Common myeloid progenitor, CD34-positive (primary cell): ENCODE measurements at regions not wholly inside any gene's neighbourhood (a gene's known extent, or its start where the extent isn't known, plus 50 kb on each side); places are given as distances from the start of the nearest gene placed in this dataset.

Experiments used
- CTCF ChIA-PET: fragments of 350-600 bp; sonication (Branson Sonifier 250); formaldehyde crosslinking; loops from one replicate; lab custom pipeline; 2021; ENCODE audit warnings: antibody characterized with exemption; lab: Charles Lee
- POLR2A ChIA-PET: fragments of 350-600 bp; sonication (Branson Sonifier 250); formaldehyde crosslinking; loops from one replicate; lab custom pipeline; 2021; ENCODE audit warnings: antibody characterized with exemption; lab: Charles Lee
- DNase-seq, 3 donors: peaks; one replicate each; pipeline versions ENCODE4 v3.0.0 to v3.0.0-alpha.2; 2013
- H3K27ac ChIP-seq, 2 experiments: 1 replicate in 1 of 2; 2 replicates in 1 of 2; pipeline ENCODE4 v1.7.0; 2013; ENCODE audit warnings: inconsistent platforms in 2 of 2, low read length in 2 of 2, mild to moderate bottlenecking in 2 of 2, low read depth in 1 of 2, moderate library complexity in 1 of 2; ENCODE audit not compliant: severe bottlenecking in 2 of 2, insufficient read depth in 1 of 2, poor library complexity in 1 of 2
- H3K27me3 ChIP-seq, 5 experiments: replicated peaks in 2 of 5; 1 replicate in 3 of 5; 2 replicates in 2 of 5; pipeline versions ENCODE4 v1.6.1 to v1.7.0; 2013; ENCODE audit warnings: low read length in 4 of 5, mild to moderate bottlenecking in 2 of 5, moderate library complexity in 2 of 5, inconsistent platforms in 1 of 5; ENCODE audit not compliant: insufficient read depth in 5 of 5, control insufficient read depth in 4 of 5
- H3K36me3 ChIP-seq, 4 experiments: 1 replicate in 2 of 4; 2 replicates in 2 of 4; pipeline versions ENCODE4 v1.6.1 to v1.7.0; 2013; ENCODE audit warnings: low read length in 3 of 4, control low read depth in 1 of 4, mild to moderate bottlenecking in 1 of 4; ENCODE audit not compliant: control insufficient read depth in 4 of 4, insufficient read depth in 4 of 4
- H3K4me1 ChIP-seq, 4 experiments: 1 replicate in 3 of 4; 2 replicates in 1 of 4; pipeline versions ENCODE4 v1.6.1 to v1.7.1; 2013; ENCODE audit warnings: low read length in 3 of 4, mild to moderate bottlenecking in 3 of 4, control low read depth in 1 of 4, inconsistent platforms in 1 of 4, moderate library complexity in 1 of 4; ENCODE audit not compliant: control insufficient read depth in 4 of 4, insufficient read depth in 4 of 4; ENCODE audit errors: control extremely low read depth in 1 of 4
- H3K4me3 ChIP-seq, 7 experiments: 1 replicate in 4 of 7; 2 replicates in 3 of 7; pipeline versions ENCODE4 v1.5.1 to v1.7.0; 2013; ENCODE audit warnings: mild to moderate bottlenecking in 7 of 7, low read length in 6 of 7, moderate library complexity in 6 of 7, inconsistent platforms in 2 of 7, low read depth in 2 of 7, control low read depth in 1 of 7; ENCODE audit not compliant: insufficient read depth in 4 of 7, control insufficient read depth in 1 of 7; ENCODE audit errors: extremely low read depth in 1 of 7
- H3K9me3 ChIP-seq, 5 experiments: 1 replicate in 4 of 5; 2 replicates in 1 of 5; pipeline versions ENCODE4 v1.6.1 to v1.7.1; 2013; ENCODE audit warnings: low read length in 4 of 5, mild to moderate bottlenecking in 2 of 5, inconsistent platforms in 1 of 5, low read depth in 1 of 5, moderate library complexity in 1 of 5; ENCODE audit not compliant: control insufficient read depth in 4 of 5, insufficient read depth in 2 of 5; ENCODE audit errors: control extremely low read depth in 1 of 5
- WGBS: methylation state at CpG from one replicate; pipeline ENCODE4 v1.1.5; 2013; ENCODE audit not compliant: insufficient coverage; 5-methylcytosine and 5-hydroxymethylcytosine counted together

DNA sequence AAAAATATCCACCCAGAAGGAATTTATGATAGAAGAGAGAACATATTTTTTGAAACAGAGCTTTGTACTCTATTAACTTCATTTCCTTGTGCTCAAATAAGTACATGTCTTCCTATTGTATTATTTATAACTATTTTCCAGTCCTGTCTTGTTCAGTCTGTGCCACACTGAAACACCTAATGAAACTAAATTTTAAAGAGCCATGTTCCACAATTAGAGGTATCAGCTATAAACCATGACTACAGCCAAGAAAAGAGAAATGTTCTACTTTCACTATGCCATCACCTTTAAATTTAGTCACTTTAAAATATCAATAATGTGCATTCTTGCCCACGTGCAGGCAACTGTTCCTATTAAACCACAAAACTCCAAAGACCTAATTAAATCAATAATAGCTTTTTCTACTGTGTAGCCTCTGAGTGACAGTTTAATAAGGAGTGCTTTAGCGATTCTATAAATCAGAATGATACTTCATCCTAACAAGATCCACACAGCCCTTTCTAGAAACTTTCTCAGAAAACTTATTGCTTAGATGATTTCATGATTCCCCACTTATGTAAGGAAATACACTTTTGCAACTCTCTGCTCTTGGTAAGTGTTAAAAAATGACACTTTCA lies 404.9 kb upstream of the CHRM3 start:
- no peak overlapping the region for H3K27ac ChIP-seq
- DNase-seq: no peak
- ChIA-PET CTCF (no interaction called here), POLR2A (no interaction called here)
- H3K27me3 ChIP-seq: no peaks in the 10 kb centered on the region
- H3K9me3 ChIP-seq: peaks cover 0 to 1% (median 0%) of the 10 kb centered on the region in 5 experiments
- no CpG with 5 or more reads among the region's 2 CpGs for WGBS
- H3K4me1 ChIP-seq: no peaks in the 10 kb centered on the region
- H3K4me3 ChIP-seq: no peak overlapping the region
- H3K36me3 ChIP-seq: no peaks in the 10 kb centered on the region

DNA sequence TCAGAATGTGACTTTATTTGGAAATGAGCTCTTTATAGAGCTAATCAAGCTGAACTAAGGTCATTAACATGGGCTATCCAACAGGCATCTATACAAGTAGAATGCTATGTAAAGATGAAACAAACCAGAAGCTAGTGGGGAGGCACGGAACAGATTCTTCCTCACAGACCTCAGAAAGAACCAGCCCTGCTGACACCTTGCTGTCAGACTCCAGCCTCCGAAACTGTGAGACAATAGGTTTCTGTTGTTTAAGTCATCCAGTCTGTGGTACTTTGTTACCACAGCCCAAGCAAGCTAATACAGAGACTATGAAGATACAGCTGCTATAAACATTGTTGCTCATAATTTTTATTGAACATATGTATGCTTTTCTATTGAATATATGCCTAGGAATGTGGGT lies 406.3 kb upstream of the CHRM3 start:
- peaks cover 0 to 1% (median 0%) of the 10 kb centered on the region in 5 experiments for H3K9me3 ChIP-seq
- DNase-seq: no peak
- H3K4me1 ChIP-seq: no peaks in the 10 kb centered on the region
- no peaks in the 10 kb centered on the region for H3K36me3 ChIP-seq
- WGBS: 100% methylated on average over 1 of the region's 2 CpGs
- H3K27ac ChIP-seq: no peak overlapping the region
- no peak overlapping the region for H3K4me3 ChIP-seq
- CTCF ChIA-PET: interaction anchor here (0.5 to 1.0 kb wide), 2 partner anchors 21 to 49 kb away, joined by 3 read pairs; no protein-coding TSS in a partner anchor
- H3K27me3 ChIP-seq: no peaks in the 10 kb centered on the region
- POLR2A ChIA-PET: no interaction called here

DNA sequence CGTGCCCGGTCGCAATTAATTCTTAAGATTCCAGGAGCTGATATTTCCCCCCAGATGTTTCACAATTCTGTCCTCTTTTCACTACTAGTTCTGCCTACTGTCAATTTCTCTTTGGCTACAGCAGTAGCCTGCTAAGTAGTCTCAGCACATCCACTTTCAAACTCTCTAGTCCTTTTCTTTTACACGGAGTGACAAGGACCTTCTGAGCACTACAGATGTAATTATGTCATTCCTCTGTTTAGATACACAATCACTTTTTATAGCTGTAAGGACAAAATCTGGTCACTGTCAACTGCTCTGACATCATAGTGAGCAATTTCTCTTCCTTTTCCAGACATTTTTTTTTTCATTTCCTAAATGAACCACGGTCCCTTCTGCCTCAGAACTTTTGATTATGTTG lies 421.7 kb upstream of the CHRM3 start:
- H3K9me3 ChIP-seq: no peaks in the 10 kb centered on the region
- no peak for DNase-seq
- no peaks in the 10 kb centered on the region for H3K27me3 ChIP-seq
- 94% methylated on average over 5 of the region's 5 CpGs for WGBS
- no peak overlapping the region for H3K27ac ChIP-seq
- POLR2A ChIA-PET: no interaction called here
- CTCF ChIA-PET: no interaction called here
- H3K4me1 ChIP-seq: no peaks in the 10 kb centered on the region
- no peak overlapping the region for H3K4me3 ChIP-seq
- H3K36me3 ChIP-seq: no peaks in the 10 kb centered on the region

DNA sequence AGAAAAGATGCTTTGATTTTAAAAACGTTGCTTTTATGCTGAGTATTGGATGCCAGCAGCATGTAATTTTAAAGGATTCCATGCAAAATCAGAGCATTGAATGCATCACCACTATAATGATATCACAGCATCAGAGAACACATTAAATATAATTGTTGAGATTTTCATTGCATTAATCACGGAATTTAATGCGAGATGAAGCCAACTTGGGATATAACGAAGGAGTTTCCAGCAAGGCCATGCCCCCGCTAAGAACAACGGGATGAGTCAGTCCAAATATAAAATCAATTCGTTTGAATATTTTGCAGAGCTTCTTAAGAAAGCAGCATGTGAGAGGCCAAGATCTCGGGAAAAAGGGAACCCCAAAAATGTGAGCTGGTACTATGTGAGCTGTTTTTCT lies 423.4 kb upstream of the CHRM3 start:
- CTCF ChIA-PET: no interaction called here

DNA sequence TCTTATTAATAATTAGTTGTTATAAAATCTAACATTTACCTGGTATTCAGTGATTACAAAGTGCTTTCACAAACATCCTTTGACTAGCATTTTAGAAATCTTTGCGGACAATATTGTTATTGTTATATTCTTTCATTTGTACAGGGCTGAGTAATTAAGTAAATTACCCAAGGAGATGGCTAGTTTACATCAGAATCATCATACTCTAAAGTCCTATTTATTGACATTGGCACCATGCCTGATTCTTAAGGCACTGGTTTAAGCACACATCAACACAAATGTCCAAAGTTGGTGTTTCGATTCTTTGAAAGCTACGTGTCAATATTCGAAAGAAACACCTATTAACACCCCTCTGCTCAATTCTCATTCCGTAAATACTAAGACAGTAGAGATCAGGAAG lies 424.6 kb upstream of the CHRM3 start:
- CTCF ChIA-PET: no interaction called here
- no peaks in the 10 kb centered on the region for H3K4me1 ChIP-seq
- peaks cover 0 to 1% (median 0%) of the 10 kb centered on the region in 5 experiments for H3K9me3 ChIP-seq
- H3K4me3 ChIP-seq: no peak overlapping the region
- no peaks in the 10 kb centered on the region for H3K27me3 ChIP-seq
- H3K27ac ChIP-seq: no peak overlapping the region
- DNase-seq: no peak
- no CpG with 5 or more reads among the region's 5 CpGs for WGBS
- POLR2A ChIA-PET: no interaction called here
- H3K36me3 ChIP-seq: no peaks in the 10 kb centered on the region

More for the DNA sequence above, 423.4 kb upstream of the CHRM3 start:
- no peak overlapping the region for H3K27ac ChIP-seq
- 96% methylated on average over 8 of the region's 8 CpGs for WGBS
- POLR2A ChIA-PET: no interaction called here
- no peaks in the 10 kb centered on the region for H3K4me1 ChIP-seq
- H3K36me3 ChIP-seq: no peaks in the 10 kb centered on the region
- H3K9me3 ChIP-seq: no peaks in the 10 kb centered on the region
- no peak for DNase-seq
- H3K27me3 ChIP-seq: no peaks in the 10 kb centered on the region
- H3K4me3 ChIP-seq: no peak overlapping the region

DNA sequence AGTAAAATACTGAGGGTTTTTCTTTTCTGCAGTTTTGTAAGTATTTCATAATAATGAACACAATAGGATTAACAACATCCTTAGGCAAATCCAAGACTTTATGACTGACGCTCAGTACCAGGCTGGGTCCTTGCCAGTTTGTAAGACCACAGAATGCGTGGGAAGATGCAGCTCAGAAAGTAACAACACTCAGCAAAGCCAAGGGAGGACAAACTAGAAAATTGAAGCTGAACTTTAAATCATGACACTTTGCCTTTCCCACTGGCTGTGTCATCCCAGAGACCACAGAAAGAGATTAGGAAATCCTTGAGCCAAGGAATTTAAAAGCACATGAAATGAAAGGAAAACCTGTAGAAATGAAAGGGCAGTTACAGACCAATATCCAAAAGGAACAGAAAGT lies 426.3 kb upstream of the CHRM3 start:
- peaks cover 0 to 1% (median 0%) of the 10 kb centered on the region in 5 experiments for H3K9me3 ChIP-seq
- DNase-seq: no peak
- POLR2A ChIA-PET: interaction anchor here (0.7 kb wide), 1 partner anchor 710 kb away, joined by 3 read pairs; no protein-coding TSS in a partner anchor
- no peak overlapping the region for H3K4me3 ChIP-seq
- 88% methylated on average over 2 of the region's 2 CpGs for WGBS
- no peaks in the 10 kb centered on the region for H3K36me3 ChIP-seq
- CTCF ChIA-PET: no interaction called here
- no peaks in the 10 kb centered on the region for H3K4me1 ChIP-seq
- H3K27ac ChIP-seq: no peak overlapping the region
- H3K27me3 ChIP-seq: no peaks in the 10 kb centered on the region

DNA sequence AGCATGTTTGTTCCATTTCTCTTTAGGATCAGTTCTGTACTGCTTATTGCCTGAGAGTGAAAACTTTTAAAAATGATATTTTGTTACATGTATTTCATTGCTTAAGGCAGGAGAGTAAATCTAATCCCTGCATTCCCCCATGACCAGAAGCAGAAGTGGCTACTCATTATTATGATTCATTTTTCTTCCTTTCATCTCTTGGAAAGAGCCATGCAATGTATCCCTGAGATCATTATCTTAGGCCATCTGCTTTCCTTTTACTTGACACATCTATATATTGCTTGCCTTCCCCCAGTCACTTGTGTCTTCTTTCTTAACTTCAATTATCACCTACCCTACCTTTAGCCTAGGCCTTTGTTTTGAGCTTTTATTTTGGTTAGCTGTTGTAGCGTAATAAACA lies 430.4 kb upstream of the CHRM3 start:
- no peak for DNase-seq
- H3K36me3 ChIP-seq: no peaks in the 10 kb centered on the region
- ChIA-PET POLR2A (no interaction called here), CTCF (interaction anchor here (1.0 kb wide), 1 partner anchor 1091 kb away, joined by 3 read pairs; no protein-coding TSS in a partner anchor)
- WGBS: no CpG with 5 or more reads among the region's 1 CpG
- H3K4me1 ChIP-seq: peaks cover 0 to 8% (median 0%) of the 10 kb centered on the region in 4 experiments
- no peak overlapping the region for H3K4me3 ChIP-seq
- no peaks in the 10 kb centered on the region for H3K27me3 ChIP-seq
- peaks cover 0 to 1% (median 0%) of the 10 kb centered on the region in 5 experiments for H3K9me3 ChIP-seq
- no peak overlapping the region for H3K27ac ChIP-seq
